ENCODE measurements at regions not wholly inside any gene's neighbourhood (a gene's known extent, or its start where the extent isn't known, plus 50 kb on each side); places are given as distances from the start of the nearest gene placed in this dataset.

- no peaks in the 10 kb centered on the region for H3K36me3 ChIP-seq (replicated peaks; ENCODE audit: insufficient read depth, low read depth)
- H3K4me3 ChIP-seq: no peak overlapping the region
- no peak for DNase-seq (ENCODE audit: low spot score)
- H3K27me3 ChIP-seq: no peaks in the 10 kb centered on the region
- no peaks in the 10 kb centered on the region for H3K79me2 ChIP-seq
- no peaks in the 10 kb centered on the region for H4K20me1 ChIP-seq (ENCODE audit: insufficient read depth, poor library complexity, severe bottlenecking)
- H2AFZ ChIP-seq: no peak overlapping the region
- peaks cover 9% of the 10 kb centered on the region for H3K4me1 ChIP-seq (ENCODE audit: insufficient read depth)
- H3K4me2 ChIP-seq: no peak overlapping the region
- H3K9me2 ChIP-seq (replicated peaks; ENCODE audit: insufficient read depth): no peaks in the 10 kb centered on the region
- peak overlapping the region; percentile 24 for H3K27ac ChIP-seq
- H3K9me3 ChIP-seq (ENCODE audit: low read depth): no peaks in the 10 kb centered on the region
- TF ChIP-seq CTCF (IDR thresholded peaks at IDR 0.05; ENCODE audit: poor library complexity) (no peak), EZH2phosphoT487 (IDR thresholded peaks at IDR 0.05; ENCODE audit: low read depth, severe bottlenecking, unreplicated experiment) (no peak), EZH2 (IDR thresholded peaks at IDR 0.05; ENCODE audit: borderline replicate concordance) (no peak)
- 30% methylated on average over 1 of the region's 1 CpG for WGBS (ENCODE audit: low lambda C conversion rate, missing lambda C conversion rate)
Observed at GRCh38 chr5:112012104-112012503, 255.1 kb upstream of the NREP start.

- Histone ChIP-seq H2AFZ (no peak overlapping the region), H3K9me3 (ENCODE audit: low read depth) (no peaks in the 10 kb centered on the region), H3K9me2 (replicated peaks; ENCODE audit: insufficient read depth) (no peaks in the 10 kb centered on the region), H3K27me3 (no peaks in the 10 kb centered on the region), H3K36me3 (replicated peaks; ENCODE audit: insufficient read depth, low read depth) (no peaks in the 10 kb centered on the region), H3K4me2 (no peak overlapping the region), H3K79me2 (no peaks in the 10 kb centered on the region), H4K20me1 (ENCODE audit: insufficient read depth, poor library complexity, severe bottlenecking) (no peaks in the 10 kb centered on the region), H3K4me3 (no peak overlapping the region), H3K4me1 (ENCODE audit: insufficient read depth) (peaks cover 11% of the 10 kb centered on the region), H3K27ac (no peak overlapping the region)
- DNase-seq (ENCODE audit: low spot score): no peak
- WGBS (ENCODE audit: low lambda C conversion rate, missing lambda C conversion rate): 94% methylated on average over 3 of the region's 3 CpGs
- TF ChIP-seq CTCF (IDR thresholded peaks at IDR 0.05; ENCODE audit: poor library complexity) (no peak), EZH2phosphoT487 (IDR thresholded peaks at IDR 0.05; ENCODE audit: low read depth, severe bottlenecking, unreplicated experiment) (no peak), EZH2 (IDR thresholded peaks at IDR 0.05; ENCODE audit: borderline replicate concordance) (no peak)
Observed at GRCh38 chr5:112010475-112010874, 253.5 kb upstream of the NREP start.

GRCh38 chr5:112006721-112007120, 249.7 kb upstream of the NREP start:
- no peak overlapping the region for H3K4me3 ChIP-seq
- no peaks in the 10 kb centered on the region for H3K9me2 ChIP-seq (replicated peaks; ENCODE audit: insufficient read depth)
- no peak overlapping the region for H2AFZ ChIP-seq
- H3K79me2 ChIP-seq: no peaks in the 10 kb centered on the region
- no peak for DNase-seq (ENCODE audit: low spot score)
- no peaks in the 10 kb centered on the region for H4K20me1 ChIP-seq (ENCODE audit: insufficient read depth, poor library complexity, severe bottlenecking)
- H3K9me3 ChIP-seq (ENCODE audit: low read depth): no peaks in the 10 kb centered on the region
- TF ChIP-seq CTCF (IDR thresholded peaks at IDR 0.05; ENCODE audit: poor library complexity) (no peak), EZH2 (IDR thresholded peaks at IDR 0.05; ENCODE audit: borderline replicate concordance) (no peak), EZH2phosphoT487 (IDR thresholded peaks at IDR 0.05; ENCODE audit: low read depth, severe bottlenecking, unreplicated experiment) (no peak)
- H3K4me1 ChIP-seq (ENCODE audit: insufficient read depth): peaks cover 6% of the 10 kb centered on the region
- H3K36me3 ChIP-seq (replicated peaks; ENCODE audit: insufficient read depth, low read depth): no peaks in the 10 kb centered on the region
- H3K27ac ChIP-seq: no peak overlapping the region
- H3K27me3 ChIP-seq: no peaks in the 10 kb centered on the region
- no peak overlapping the region for H3K4me2 ChIP-seq

GRCh38 chr5:112005623-112005930, 248.6 kb upstream of the NREP start:
- Histone ChIP-seq H3K79me2 (no peaks in the 10 kb centered on the region), H2AFZ (no peak overlapping the region), H3K9me2 (replicated peaks; ENCODE audit: insufficient read depth) (no peaks in the 10 kb centered on the region), H3K4me1 (ENCODE audit: insufficient read depth) (peaks cover 3% of the 10 kb centered on the region), H3K27ac (no peak overlapping the region), H3K36me3 (replicated peaks; ENCODE audit: insufficient read depth, low read depth) (no peaks in the 10 kb centered on the region), H3K27me3 (no peaks in the 10 kb centered on the region), H3K4me2 (no peak overlapping the region), H3K4me3 (no peak overlapping the region), H4K20me1 (ENCODE audit: insufficient read depth, poor library complexity, severe bottlenecking) (no peaks in the 10 kb centered on the region), H3K9me3 (ENCODE audit: low read depth) (no peaks in the 10 kb centered on the region)
- no peak for TF ChIP-seq EZH2 (IDR thresholded peaks at IDR 0.05; ENCODE audit: borderline replicate concordance)
- TF ChIP-seq CTCF (IDR thresholded peaks at IDR 0.05; ENCODE audit: poor library complexity): no peak
- TF ChIP-seq EZH2phosphoT487 (IDR thresholded peaks at IDR 0.05; ENCODE audit: low read depth, severe bottlenecking, unreplicated experiment): no peak
- no peak for DNase-seq (ENCODE audit: low spot score)
